Prostate gland (tissue), 2 donors: ENCODE measurements at regions not wholly inside any gene's neighbourhood (a gene's known extent, or its start where the extent isn't known, plus 50 kb on each side); places are given as distances from the start of the nearest gene placed in this dataset.

Source experiments
- POLR2A ChIP-seq: fragments of 450-650 bp; IDR thresholded peaks from one replicate; pipeline ENCODE4 v1.6.1; 2016; ENCODE audit warnings: antibody characterized with exemption, mild to moderate bottlenecking
- TF ChIP-seq, protein P1 (sequence below), 4 experiments: fragments of 200-600 bp in 2 of 4; fragments of 450-650 bp in 2 of 4; sonication (generic) in 2 of 4; IDR thresholded peaks; 1 replicate in 3 of 4; 2 replicates in 1 of 4; pipeline ENCODE4 v1.5.1; 2016 to 2019; ENCODE audit warnings: antibody characterized with exemption in 4 of 4, mild to moderate bottlenecking in 2 of 4, moderate library complexity in 2 of 4

DNA sequence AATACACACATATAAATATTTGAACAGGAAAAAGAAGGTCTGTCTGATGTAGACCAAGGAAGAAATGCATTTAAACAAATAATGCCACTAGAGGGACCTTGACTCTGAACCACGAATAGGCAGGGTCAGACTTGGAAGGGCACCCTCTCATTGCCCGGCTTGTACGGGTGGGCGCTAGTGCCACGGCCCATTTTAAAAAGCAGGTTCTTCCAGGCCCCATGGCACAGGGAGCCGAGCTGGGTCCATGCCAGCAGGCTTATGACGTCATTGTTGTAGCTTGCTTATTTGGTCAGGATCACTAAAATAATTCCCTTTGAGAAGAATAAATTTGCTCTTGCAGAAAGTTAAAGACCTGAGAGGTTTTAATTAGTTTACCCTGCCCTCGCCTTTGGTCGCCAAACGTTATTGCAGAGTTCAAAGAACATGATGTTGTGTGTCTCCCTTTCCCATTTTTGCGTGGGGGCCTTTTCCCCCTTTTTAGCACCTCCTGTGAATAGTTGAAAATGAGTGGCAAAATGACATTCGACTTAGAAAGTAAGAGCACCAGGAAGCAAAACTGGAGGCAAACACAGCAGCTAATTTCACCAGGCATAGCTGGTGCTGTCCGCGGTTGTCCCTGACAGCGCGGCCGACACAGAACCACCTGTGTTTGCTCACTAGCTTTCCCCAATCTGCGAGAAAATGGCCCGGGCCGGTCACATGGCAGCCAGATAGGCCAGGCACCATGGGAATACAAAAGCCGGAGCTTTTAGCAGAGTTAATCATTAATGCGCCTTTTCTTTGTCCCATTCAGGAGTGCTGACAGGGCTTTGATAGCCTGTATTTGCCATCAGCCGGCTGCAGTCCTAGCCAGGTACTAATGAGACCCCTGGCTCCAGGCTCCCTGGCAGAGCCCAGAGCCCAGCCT, 93.8 kb downstream of the FOXA2 start:
- TF ChIP-seq, protein P1, sequence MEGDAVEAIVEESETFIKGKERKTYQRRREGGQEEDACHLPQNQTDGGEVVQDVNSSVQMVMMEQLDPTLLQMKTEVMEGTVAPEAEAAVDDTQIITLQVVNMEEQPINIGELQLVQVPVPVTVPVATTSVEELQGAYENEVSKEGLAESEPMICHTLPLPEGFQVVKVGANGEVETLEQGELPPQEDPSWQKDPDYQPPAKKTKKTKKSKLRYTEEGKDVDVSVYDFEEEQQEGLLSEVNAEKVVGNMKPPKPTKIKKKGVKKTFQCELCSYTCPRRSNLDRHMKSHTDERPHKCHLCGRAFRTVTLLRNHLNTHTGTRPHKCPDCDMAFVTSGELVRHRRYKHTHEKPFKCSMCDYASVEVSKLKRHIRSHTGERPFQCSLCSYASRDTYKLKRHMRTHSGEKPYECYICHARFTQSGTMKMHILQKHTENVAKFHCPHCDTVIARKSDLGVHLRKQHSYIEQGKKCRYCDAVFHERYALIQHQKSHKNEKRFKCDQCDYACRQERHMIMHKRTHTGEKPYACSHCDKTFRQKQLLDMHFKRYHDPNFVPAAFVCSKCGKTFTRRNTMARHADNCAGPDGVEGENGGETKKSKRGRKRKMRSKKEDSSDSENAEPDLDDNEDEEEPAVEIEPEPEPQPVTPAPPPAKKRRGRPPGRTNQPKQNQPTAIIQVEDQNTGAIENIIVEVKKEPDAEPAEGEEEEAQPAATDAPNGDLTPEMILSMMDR (IDR thresholded peaks at IDR 0.05) = no peak
- TF ChIP-seq POLR2A = no peak
